NB4 (cell line): ENCODE measurements at regions not wholly inside any gene's neighbourhood (a gene's known extent, or its start where the extent isn't known, plus 50 kb on each side); places are given as distances from the start of the nearest gene placed in this dataset.

Experiments
- DNase-seq: peaks from one replicate; pipeline ENCODE4 v3.0.0; 2010; ENCODE audit warnings: low read depth
- H3K4me3 ChIP-seq: one replicate; pipeline ENCODE4 v1.5.1; 2011; ENCODE audit warnings: mild to moderate bottlenecking, low read depth, low read length, moderate library complexity
- CTCF ChIP-seq: IDR thresholded peaks from one replicate; pipeline ENCODE4 v1.5.1; 2012; ENCODE audit warnings: low read depth, low read length
- MAX ChIP-seq: IDR thresholded peaks from 2 replicates; pipeline ENCODE4 v1.6.1; 2011; ENCODE audit warnings: low read depth, low read length
- MYC ChIP-seq: IDR thresholded peaks from 2 replicates; pipeline ENCODE4 v1.6.1; 2011; ENCODE audit warnings: low read depth, low read length
- POLR2A ChIP-seq: IDR thresholded peaks from 2 replicates; pipeline ENCODE4 v1.6.1; 2011; ENCODE audit warnings: mild to moderate bottlenecking; ENCODE audit not compliant: insufficient read length; ENCODE audit errors: extremely low read depth

- no peak for DNase-seq
- no peak overlapping the region for H3K4me3 ChIP-seq
- no peak for TF ChIP-seq POLR2A
- no peak for TF ChIP-seq MYC
- TF ChIP-seq MAX = no peak
- no peak for TF ChIP-seq CTCF
These were observed 130.4 kb upstream of the SLC7A14 start for GRCh38 chr3:170716172-170716805.

- DNase-seq = no peak
- no peak overlapping the region for H3K4me3 ChIP-seq
- no peak for TF ChIP-seq MYC
- TF ChIP-seq CTCF = no peak
- TF ChIP-seq POLR2A = no peak
- TF ChIP-seq MAX = no peak
These were observed 129.0 kb upstream of the SLC7A14 start for GRCh38 chr3:170714562-170715535.

GRCh38 chr3:170714122-170714521 is 128.2 kb upstream of the SLC7A14 start:
- DNase-seq = no peak
- H3K4me3 ChIP-seq = no peak overlapping the region
- TF ChIP-seq MAX = no peak

- no peak overlapping the region for H3K4me3 ChIP-seq
- no peak for TF ChIP-seq MAX
- no peak for TF ChIP-seq POLR2A
- TF ChIP-seq MYC = no peak
- no peak for TF ChIP-seq CTCF
- no peak for DNase-seq
These were observed 127.8 kb upstream of the SLC7A14 start for GRCh38 chr3:170713653-170714052.

GRCh38 chr3:170712798-170713197 is 126.9 kb upstream of the SLC7A14 start:
- H3K4me3 ChIP-seq = no peak overlapping the region
- no peak for DNase-seq
- TF ChIP-seq POLR2A (no peak), CTCF (no peak), MAX (no peak), MYC (no peak)

GRCh38 chr3:170712336-170712735 is 126.5 kb upstream of the SLC7A14 start:
- H3K4me3 ChIP-seq = no peak overlapping the region
- no peak for DNase-seq
- TF ChIP-seq MAX (no peak), POLR2A (no peak), MYC (no peak), CTCF (no peak)
